ENCODE measurements at regions not wholly inside any gene's neighbourhood (a gene's known extent, or its start where the extent isn't known, plus 50 kb on each side); places are given as distances from the start of the nearest gene placed in this dataset.

- no peaks in the 10 kb centered on the region for H4K20me1 ChIP-seq (ENCODE audit: insufficient read depth)
- no peaks in the 10 kb centered on the region for H3K9me3 ChIP-seq
- H2AFZ ChIP-seq (ENCODE audit: low read depth): no peak overlapping the region
- 87% methylated on average over 7 of the region's 7 CpGs for WGBS (ENCODE audit: low lambda C conversion rate)
- peaks cover 0 to 5% of the 10 kb centered on the region in 2 experiments; a peak in 2 of 4 replicates for H3K4me1 ChIP-seq (ENCODE audit: control insufficient read depth in 1 of 2, insufficient read depth in 2 of 2, low read depth in 1 of 2, low read length in 1 of 2)
- TF ChIP-seq FOSL2 (IDR thresholded peaks at IDR 0.05; ENCODE audit: borderline replicate concordance, low read depth) (no peak), RXRA (IDR thresholded peaks at IDR 0.05; ENCODE audit: borderline replicate concordance, low read depth) (no peak), MEF2A (IDR thresholded peaks at IDR 0.05; ENCODE audit: borderline replicate concordance, low read depth) (no peak), GABPA (IDR thresholded peaks at IDR 0.05; ENCODE audit: low read depth) (no peak), CTCF (IDR thresholded peaks at IDR 0.05) (no peak), TCF12 (IDR thresholded peaks at IDR 0.05) (no peak), ELF1 (IDR thresholded peaks at IDR 0.05) (no peak), EP300 (IDR thresholded peaks at IDR 0.05; ENCODE audit: borderline replicate concordance in 1 of 2, low read depth in 1 of 2, low read length in 1 of 2) (no peak), RFX5 (IDR thresholded peaks at IDR 0.05; ENCODE audit: low read length) (no peak), POLR2AphosphoS5 (IDR thresholded peaks at IDR 0.05; ENCODE audit: low read depth, low read length) (no peak), TAF1 (IDR thresholded peaks at IDR 0.05; ENCODE audit: borderline replicate concordance, low read depth, low read length) (no peak), FOXM1 (IDR thresholded peaks at IDR 0.05; ENCODE audit: low read depth) (no peak), TEAD4 (IDR thresholded peaks at IDR 0.05; ENCODE audit: borderline replicate concordance, insufficient read depth) (no peak), YY1 (IDR thresholded peaks at IDR 0.05; ENCODE audit: low read depth) (no peak), RCOR1 (IDR thresholded peaks at IDR 0.05; ENCODE audit: low read length) (no peak), CHD2 (IDR thresholded peaks at IDR 0.05; ENCODE audit: low read length, partially characterized antibody) (no peak), MXI1 (IDR thresholded peaks at IDR 0.05; ENCODE audit: low read depth, low read length) (no peak)
- H3K9ac ChIP-seq: no peak overlapping the region
- H3K4me2 ChIP-seq: no peak overlapping the region
- H3K27ac ChIP-seq (ENCODE audit: low read depth in 2 of 2, low read length in 1 of 2): no peak overlapping the region
- CTCF ChIA-PET: no interaction called here
- DNase-seq: no peak
- no peaks in the 10 kb centered on the region for H3K9me2 ChIP-seq
- H3F3A ChIP-seq (replicated peaks; ENCODE audit: insufficient read depth): no peaks in the 10 kb centered on the region
- POLR2A ChIA-PET: no interaction called here
- H3K27me3 ChIP-seq (ENCODE audit: insufficient read depth): no peaks in the 10 kb centered on the region
- H3K36me3 ChIP-seq (replicated peaks in 1 of 2; ENCODE audit: control insufficient read depth in 1 of 2, insufficient read depth in 2 of 2, low read length in 1 of 2): no peaks in the 10 kb centered on the region
- no peaks in the 10 kb centered on the region for H3K79me2 ChIP-seq (ENCODE audit: insufficient read depth)
- no peak overlapping the region for H3K4me3 ChIP-seq (ENCODE audit: low read depth in 2 of 2, low read length in 1 of 2)
Measured at GRCh38 chr3:106403371-106404145, 534.7 kb upstream of the CBLB start.

GRCh38 chr3:106413683-106414082 lies 544.9 kb upstream of the CBLB start:
- no peaks in the 10 kb centered on the region for H4K20me1 ChIP-seq (ENCODE audit: insufficient read depth)
- no peaks in the 10 kb centered on the region for H3F3A ChIP-seq (replicated peaks; ENCODE audit: insufficient read depth)
- CTCF ChIA-PET: interaction anchor here (0.8 kb wide), 1 partner anchor 9 kb away, joined by 3 read pairs; no protein-coding TSS in a partner anchor
- H3K27ac ChIP-seq (ENCODE audit: low read depth in 2 of 2, low read length in 1 of 2): no peak overlapping the region
- DNase-seq: no peak
- no peaks in the 10 kb centered on the region for H3K4me1 ChIP-seq (ENCODE audit: control insufficient read depth in 1 of 2, insufficient read depth in 2 of 2, low read depth in 1 of 2, low read length in 1 of 2)
- POLR2A ChIA-PET: no interaction called here
- no peaks in the 10 kb centered on the region for H3K9me3 ChIP-seq
- H3K9ac ChIP-seq: no peak overlapping the region
- H2AFZ ChIP-seq (ENCODE audit: low read depth): no peak overlapping the region
- TF ChIP-seq GATA2 (CRISPR knock-in tag; IDR thresholded peaks at IDR 0.05) (no peak), RAD21 (IDR thresholded peaks at IDR 0.05; ENCODE audit: low read length) (no peak), CHD2 (IDR thresholded peaks at IDR 0.05; ENCODE audit: low read length, partially characterized antibody) (no peak), USF2 (IDR thresholded peaks at IDR 0.05; ENCODE audit: borderline replicate concordance, low read depth, low read length) (no peak), FOXM1 (IDR thresholded peaks at IDR 0.05; ENCODE audit: low read depth) (no peak), RCOR1 (IDR thresholded peaks at IDR 0.05; ENCODE audit: low read length) (no peak)
- WGBS (ENCODE audit: low lambda C conversion rate): 94% methylated on average over 2 of the region's 2 CpGs
- H3K4me3 ChIP-seq (ENCODE audit: low read depth in 2 of 2, low read length in 1 of 2): no peak overlapping the region
- no peaks in the 10 kb centered on the region for H3K27me3 ChIP-seq (ENCODE audit: insufficient read depth)
- H3K36me3 ChIP-seq (replicated peaks in 1 of 2; ENCODE audit: control insufficient read depth in 1 of 2, insufficient read depth in 2 of 2, low read length in 1 of 2): no peaks in the 10 kb centered on the region
- H3K4me2 ChIP-seq: no peak overlapping the region
- H3K79me2 ChIP-seq (ENCODE audit: insufficient read depth): no peaks in the 10 kb centered on the region
- no peaks in the 10 kb centered on the region for H3K9me2 ChIP-seq

Measured in SK-N-SH (cell line).